Left kidney (tissue), 1 donor: ENCODE measurements at regions not wholly inside any gene's neighbourhood (a gene's known extent, or its start where the extent isn't known, plus 50 kb on each side); places are given as distances from the start of the nearest gene placed in this dataset.
"Not testable (repeated sequence)": the region's sequence is repeated elsewhere in the genome, so short reads cannot be mapped to it uniquely, and the experiment has no call there.

ENCODE experiments used
- DNase-seq: peaks from one replicate; pipeline ENCODE4 v3.0.0-alpha.2; 2013

GRCh38 chr4:8735236-8736089 lies 136.2 kb downstream of the HMX1 start:
- DNase-seq = no peak

GRCh38 chr4:8732681-8733243 lies 138.9 kb downstream of the HMX1 start:
- no peak for DNase-seq

GRCh38 chr4:8732092-8732491 lies 139.5 kb downstream of the CPZ start:
- no peak for DNase-seq

GRCh38 chr4:8731364-8731763 lies 138.8 kb downstream of the CPZ start:
- no peak for DNase-seq

GRCh38 chr4:8730681-8731080 lies 138.1 kb downstream of the CPZ start:
- no peak for DNase-seq

GRCh38 chr4:8730159-8730558 lies 137.6 kb downstream of the CPZ start:
- DNase-seq = no peak

- DNase-seq = no peak
Measured at GRCh38 chr4:8729408-8730149, 137.0 kb downstream of the CPZ start.

GRCh38 chr4:8728536-8729407 lies 136.2 kb downstream of the CPZ start:
- DNase-seq = no peak

- no peak for DNase-seq
Measured at GRCh38 chr4:8727546-8728510, 135.3 kb downstream of the CPZ start.

GRCh38 chr4:8727131-8727530 lies 134.6 kb downstream of the CPZ start:
- no peak for DNase-seq

- no peak for DNase-seq
Measured at GRCh38 chr4:8726344-8726851, 133.8 kb downstream of the CPZ start.

- no peak for DNase-seq
Measured at GRCh38 chr4:8725845-8726244, 133.3 kb downstream of the CPZ start.

GRCh38 chr4:8725071-8725841 lies 132.7 kb downstream of the CPZ start:
- DNase-seq = no peak

- DNase-seq = no peak
Measured at GRCh38 chr4:8724436-8725070, 132.0 kb downstream of the CPZ start.

GRCh38 chr4:8723222-8723980 lies 130.8 kb downstream of the CPZ start:
- no peak for DNase-seq

- DNase-seq = no peak
Measured at GRCh38 chr4:8722556-8722955, 130.0 kb downstream of the CPZ start.

- no peak for DNase-seq
Measured at GRCh38 chr4:8721621-8722020, 129.1 kb downstream of the CPZ start.

GRCh38 chr4:8719421-8719820 lies 126.9 kb downstream of the CPZ start:
- no peak for DNase-seq

- not testable (repeated sequence) for DNase-seq
Measured at GRCh38 chr4:8717470-8717869, 124.9 kb downstream of the CPZ start.
